NCI-H460 (cell line): ENCODE measurements at regions not wholly inside any gene's neighbourhood (a gene's known extent, or its start where the extent isn't known, plus 50 kb on each side); places are given as distances from the start of the nearest gene placed in this dataset.
"Not testable (repeated sequence)": the region's sequence is repeated elsewhere in the genome, so short reads cannot be mapped to it uniquely, and the experiment has no call there.

Experiments
- DNase-seq: peaks from one replicate; pipeline ENCODE4 v3.0.0-alpha.2; 2016; ENCODE audit warnings: low read depth; ENCODE audit errors: extremely low read depth

DNA sequence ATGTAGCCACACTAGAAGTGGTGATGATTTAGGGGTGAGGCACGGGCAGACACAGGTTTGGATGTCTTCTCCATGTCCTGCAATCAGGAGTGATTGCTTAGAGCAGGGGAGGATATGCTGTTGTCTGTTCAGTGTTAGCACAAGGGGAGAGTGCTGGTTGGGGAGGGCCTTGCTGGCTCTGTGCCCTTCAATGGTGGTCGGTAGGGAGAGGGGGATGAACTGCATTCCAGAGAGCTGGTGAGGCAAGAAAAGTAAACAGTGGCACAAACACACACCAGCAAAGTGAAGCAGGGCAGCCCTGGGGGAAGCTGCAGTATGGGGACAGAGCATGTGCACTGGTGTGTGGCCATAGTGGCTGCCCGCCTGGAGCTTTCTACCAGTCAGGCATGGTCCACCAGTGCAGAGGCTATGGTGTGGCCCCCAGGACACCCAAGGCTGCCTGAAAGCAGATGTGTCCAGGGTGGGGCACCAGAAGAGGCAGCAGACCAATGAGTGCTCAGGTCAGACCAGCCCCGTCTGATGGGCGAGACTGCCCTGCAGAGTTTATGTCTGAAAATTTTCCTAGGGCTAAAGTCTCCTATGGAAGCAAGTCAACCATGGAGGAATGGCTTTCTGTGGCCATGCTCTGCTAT lies 1676.9 kb downstream of the PCDH9 start:
- DNase-seq, result no peak

- no peak for DNase-seq
These were observed 1678.9 kb downstream of the PCDH9 start for GRCh38 chr13:65551208-65551607.

- DNase-seq, result no peak
These were observed 1690.0 kb downstream of the PCDH9 start for GRCh38 chr13:65540175-65540574.

- no peak for DNase-seq
These were observed 1694.8 kb downstream of the PCDH9 start for GRCh38 chr13:65535370-65535769.

DNA sequence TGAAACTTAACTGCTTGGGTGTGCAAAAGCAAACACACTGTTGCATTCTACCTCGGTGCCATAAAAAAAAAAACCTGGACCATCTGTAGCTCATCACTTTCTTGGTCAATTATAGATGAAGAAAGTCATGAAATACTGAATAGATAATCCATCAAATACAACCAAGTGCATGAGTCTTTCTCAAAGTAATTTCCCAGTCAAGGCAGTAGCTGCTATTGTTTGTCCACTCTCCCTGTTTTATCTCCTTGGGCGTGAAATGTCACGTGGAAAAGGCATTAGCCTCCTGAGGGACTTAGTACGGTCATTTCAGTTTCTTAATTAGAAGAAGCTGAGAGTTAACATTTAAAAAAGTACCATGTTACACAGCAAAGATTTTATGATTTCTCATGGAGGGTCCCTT lies 1697.9 kb downstream of the PCDH9 start:
- no peak for DNase-seq

GRCh38 chr13:65530688-65531087 lies 1699.4 kb downstream of the PCDH9 start:
- DNase-seq, result no peak

DNA sequence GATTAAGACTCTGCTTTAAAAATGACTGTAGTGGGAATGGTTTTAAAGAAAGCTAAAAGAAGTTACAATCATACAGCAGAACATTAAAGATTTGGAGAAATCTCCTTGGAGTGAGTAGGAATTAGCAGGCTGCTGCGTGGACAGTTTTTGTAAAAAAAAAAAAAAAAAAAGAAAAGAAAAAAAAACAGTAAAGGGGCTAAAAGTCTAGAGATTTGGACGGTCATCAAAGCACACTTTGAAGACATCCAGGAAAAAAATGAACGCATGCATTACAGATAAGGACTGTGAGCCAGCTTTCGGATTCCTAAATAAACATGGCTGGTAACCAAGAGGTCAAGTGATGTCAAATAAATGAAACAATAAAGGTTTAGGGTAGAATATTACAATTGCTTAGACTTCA lies 1700.6 kb downstream of the PCDH9 start:
- no peak for DNase-seq

GRCh38 chr13:65508745-65509144 lies 1721.4 kb downstream of the PCDH9 start:
- DNase-seq, result no peak

- no peak for DNase-seq
These were observed 1721.8 kb downstream of the PCDH9 start for GRCh38 chr13:65508338-65508737.

DNA sequence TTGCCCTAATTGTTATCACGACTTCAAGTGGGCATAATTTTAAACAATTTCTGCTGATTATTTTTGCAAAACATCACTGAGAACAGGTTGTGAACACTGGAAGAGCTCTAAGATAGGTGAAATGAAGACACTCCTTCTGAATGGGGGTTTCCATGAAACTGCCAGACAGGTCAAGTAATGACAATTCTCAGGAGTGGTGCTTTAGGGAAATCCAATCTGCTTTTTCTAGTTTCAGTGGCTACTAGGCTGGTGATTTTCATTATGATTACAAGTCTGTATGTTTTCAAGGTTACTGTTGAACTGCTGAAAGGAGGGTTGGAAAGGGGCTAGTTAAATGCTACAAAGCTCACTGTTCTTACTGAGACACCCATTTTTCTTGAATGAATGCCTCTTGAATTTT lies 1724.2 kb downstream of the PCDH9 start:
- no peak for DNase-seq

DNA sequence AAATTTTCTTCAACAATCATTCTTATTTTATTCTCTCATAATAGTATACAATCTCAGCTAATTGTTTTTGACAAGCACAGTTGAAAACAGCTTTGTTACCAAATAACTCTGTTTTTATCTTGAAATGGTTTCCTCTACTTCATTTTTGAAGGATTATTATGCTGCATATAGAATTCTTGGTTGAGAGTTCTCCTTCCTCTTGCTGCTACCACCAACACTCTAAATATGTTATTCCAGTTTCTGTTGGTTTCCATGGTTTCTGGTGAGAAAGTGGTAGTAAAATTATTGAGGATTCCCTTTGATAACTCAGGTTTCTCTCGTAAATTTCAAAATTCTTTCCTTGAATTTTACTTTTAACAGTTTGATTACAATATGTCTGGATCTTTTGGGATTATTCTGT lies 1725.9 kb downstream of the PCDH9 start:
- DNase-seq, result no peak

DNA sequence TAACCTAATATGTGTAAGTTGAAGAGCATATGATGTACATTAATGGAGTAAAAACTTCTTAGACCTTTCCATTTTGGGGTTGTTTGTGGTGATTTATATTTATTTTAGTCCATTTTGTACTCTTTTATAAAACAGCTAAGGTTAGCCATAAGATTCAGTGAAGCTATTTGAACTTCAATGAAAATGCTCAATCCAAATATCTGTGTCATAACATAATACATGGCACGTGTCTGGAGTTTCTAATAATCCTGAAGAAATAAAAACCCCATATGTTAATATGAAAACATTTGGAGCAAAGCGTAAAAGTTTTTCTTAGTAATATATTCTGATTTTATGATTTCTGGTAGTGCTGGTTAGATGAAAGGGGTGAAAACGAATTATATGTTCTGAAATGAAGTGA lies 1729.7 kb downstream of the PCDH9 start:
- DNase-seq, result no peak

DNA sequence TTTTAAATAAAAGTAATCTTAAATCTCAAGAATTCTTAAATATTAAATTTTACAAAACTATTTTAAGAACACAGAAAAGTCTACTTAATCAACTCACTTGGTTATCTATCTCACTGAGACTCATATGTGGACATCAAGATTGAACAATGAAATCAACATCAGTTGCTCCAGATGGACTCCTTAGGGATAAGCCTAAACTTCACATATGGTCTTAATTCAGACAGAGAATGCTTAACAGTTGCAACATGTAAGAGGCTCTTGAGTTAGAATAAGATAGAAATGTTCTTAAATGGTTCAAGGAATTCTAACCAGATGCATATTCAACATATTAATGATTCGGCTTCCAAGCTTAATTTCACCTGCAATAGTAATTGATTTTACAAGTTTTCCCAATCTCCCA lies 1730.9 kb downstream of the PCDH9 start:
- no peak for DNase-seq

- DNase-seq, result peak; percentile 8
These were observed 1732.9 kb downstream of the PCDH9 start for GRCh38 chr13:65497265-65497664.

- DNase-seq, result not testable (repeated sequence)
These were observed 1739.4 kb downstream of the PCDH9 start for GRCh38 chr13:65490725-65491124.

- no peak for DNase-seq
These were observed 1741.5 kb downstream of the PCDH9 start for GRCh38 chr13:65488606-65489005.

- DNase-seq, result no peak
These were observed 1750.4 kb downstream of the PCDH9 start for GRCh38 chr13:65479692-65480091.

GRCh38 chr13:65473196-65473595 lies 1756.9 kb downstream of the PCDH9 start:
- DNase-seq, result no peak

GRCh38 chr13:65472336-65472735 lies 1757.8 kb downstream of the PCDH9 start:
- DNase-seq, result no peak

DNA sequence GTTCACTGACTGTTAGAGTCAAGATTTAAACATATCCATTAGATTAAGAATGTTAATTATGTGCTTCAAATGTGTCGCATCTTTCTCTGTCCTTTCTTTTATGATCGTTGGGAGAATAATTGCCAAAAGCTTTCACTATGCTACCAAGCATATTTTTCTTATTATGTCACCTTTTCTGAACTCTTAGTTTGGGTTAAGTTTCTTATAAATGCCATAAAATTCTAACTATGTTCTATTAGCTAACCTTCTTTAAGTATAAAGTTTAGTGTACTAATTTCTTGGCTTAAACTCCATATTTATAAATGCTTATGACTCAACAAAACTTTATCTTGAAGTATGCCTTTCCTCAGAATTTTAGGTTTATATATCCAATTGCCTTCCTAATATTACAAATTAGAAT lies 1759.4 kb downstream of the PCDH9 start:
- no peak for DNase-seq

GRCh38 chr13:65468628-65469027 lies 1761.5 kb downstream of the PCDH9 start:
- no peak for DNase-seq

- peak; percentile 80 for DNase-seq
These were observed 1768.5 kb downstream of the PCDH9 start for GRCh38 chr13:65461590-65461989.

GRCh38 chr13:65460136-65460535 lies 1770.0 kb downstream of the PCDH9 start:
- DNase-seq, result no peak
